Caco-2 (cell line): ENCODE measurements at regions not wholly inside any gene's neighbourhood (a gene's known extent, or its start where the extent isn't known, plus 50 kb on each side); places are given as distances from the start of the nearest gene placed in this dataset.

Experiments used
- BruUV-seq: library from RNA; stranded (reverse); fragments of 400-500 nt; replicated peaks from 2 replicates; lab custom pipeline; 2021; lab: Mats Ljungman, UMichigan
- CTCF ChIA-PET: fragments of 300-600 bp; sonication (Branson Sonifier 250); formaldehyde crosslinking; loops from one replicate; lab custom pipeline; 2022; ENCODE audit warnings: antibody characterized with exemption; lab: Charles Lee
- POLR2A ChIA-PET: fragments of 300-600 bp; sonication (Branson Sonifier 250); formaldehyde crosslinking; loops from one replicate; lab custom pipeline; 2022; ENCODE audit warnings: antibody characterized with exemption; lab: Charles Lee
- DNase-seq, 2 experiments: peaks; one replicate each; pipeline versions ENCODE4 v3.0.0 to v3.0.0-alpha.2; 2020 to 2022
- H3K27me3 ChIP-seq: replicated peaks from 2 replicates; pipeline ENCODE4 v1.6.0; 2011; ENCODE audit warnings: low read length; ENCODE audit not compliant: control insufficient read depth, insufficient read depth
- H3K36me3 ChIP-seq: 2 replicates; pipeline ENCODE4 v1.5.1; 2011; ENCODE audit warnings: low read length; ENCODE audit not compliant: control insufficient read depth, insufficient read depth
- H3K4me1 ChIP-seq: fragments of 250-450 bp; sonication (Bioruptor Pico); 2 replicates; pipeline ENCODE4 v1.5.1; 2020; ENCODE audit warnings: mild to moderate bottlenecking
- H3K4me3 ChIP-seq: 2 replicates; pipeline ENCODE4 v1.5.1; 2011; ENCODE audit warnings: low read depth, mild to moderate bottlenecking, control low read depth, low read length
- H3K9me3 ChIP-seq: fragments of 250-450 bp; sonication (Bioruptor Pico); 2 replicates; pipeline ENCODE4 v1.5.1; 2020; ENCODE audit warnings: mild to moderate bottlenecking, moderate library complexity
- H3K27ac Mint-ChIP-seq: one replicate; pipeline ENCODE4 v1.8.0; 2022; ENCODE audit warnings: mixed read lengths; ENCODE audit not compliant: unreplicated experiment
- H3K27me3 Mint-ChIP-seq: one replicate; pipeline ENCODE4 v1.8.0; 2022; ENCODE audit warnings: mixed read lengths; ENCODE audit not compliant: insufficient read depth, unreplicated experiment
- H3K36me3 Mint-ChIP-seq: one replicate; pipeline ENCODE4 v1.8.0; 2022; ENCODE audit warnings: mild to moderate bottlenecking, mixed read lengths; ENCODE audit not compliant: insufficient read depth, unreplicated experiment
- H3K4me1 Mint-ChIP-seq: one replicate; pipeline ENCODE4 v1.8.0; 2022; ENCODE audit warnings: low read depth, mixed read lengths; ENCODE audit not compliant: unreplicated experiment
- H3K4me3 Mint-ChIP-seq: one replicate; pipeline ENCODE4 v1.8.0; 2022; ENCODE audit warnings: mild to moderate bottlenecking, moderate library complexity, mixed read lengths; ENCODE audit not compliant: unreplicated experiment
- H3K9me3 Mint-ChIP-seq: one replicate; pipeline ENCODE4 v1.8.0; 2022; ENCODE audit warnings: mixed read lengths; ENCODE audit not compliant: unreplicated experiment
- CTCF ChIP-seq, 2 experiments: fragments of 200-600 bp in 1 of 2; IDR thresholded peaks; 1 replicate in 1 of 2; 2 replicates in 1 of 2; pipeline versions ENCODE4 v1.5.1 to v1.8.0; 2011 to 2022; ENCODE audit warnings: antibody characterized with exemption in 1 of 2, control low read depth in 1 of 2, inconsistent platforms in 1 of 2, low read depth in 1 of 2, low read length in 1 of 2, mild to moderate bottlenecking in 1 of 2, moderate library complexity in 1 of 2; ENCODE audit not compliant: insufficient read depth in 1 of 2, severe bottlenecking in 1 of 2, unreplicated experiment in 1 of 2
- intact Hi-C: fragments of 100-400 bp; cut with micrococcal nuclease; formaldehyde crosslinking; loops from one replicate; pipeline ENCODE4 v1.10.0; 2022; ENCODE audit not compliant: unreplicated experiment

GRCh38 chr6:81985191-81985590 is 232.7 kb upstream of the TENT5A start:
- Mint-ChIP-seq H3K27me3 (no peaks in the 10 kb centered on the region), H3K9me3 (peaks cover 23% of the 10 kb centered on the region), H3K4me3 (no peak overlapping the region), H3K4me1 (peaks cover 7% of the 10 kb centered on the region), H3K27ac (no peak overlapping the region), H3K36me3 (no peaks in the 10 kb centered on the region)
- Histone ChIP-seq H3K36me3 (no peaks in the 10 kb centered on the region), H3K27me3 (no peaks in the 10 kb centered on the region), H3K9me3 (peaks cover 3% of the 10 kb centered on the region; the same call in 1 of the 2 replicates), H3K4me1 (no peaks in the 10 kb centered on the region), H3K4me3 (no peak overlapping the region)
- POLR2A ChIA-PET: no interaction called here
- intact Hi-C loops: no loop called here
- no TSS peak for BruUV-seq
- no peak for TF ChIP-seq CTCF (IDR thresholded peaks at IDR 0.05; ENCODE audit: insufficient read depth in 1 of 2, low read depth in 1 of 2, low read length in 1 of 2, severe bottlenecking in 1 of 2, unreplicated experiment in 1 of 2)
- DNase-seq: no peak
- CTCF ChIA-PET: no interaction called here

GRCh38 chr6:81984599-81984998 is 232.1 kb upstream of the TENT5A start:
- Histone ChIP-seq H3K36me3 (no peaks in the 10 kb centered on the region), H3K4me1 (no peaks in the 10 kb centered on the region), H3K27me3 (no peaks in the 10 kb centered on the region), H3K4me3 (no peak overlapping the region), H3K9me3 (peaks cover 9% of the 10 kb centered on the region; the same call in 1 of the 2 replicates)
- intact Hi-C loops: no loop called here
- Mint-ChIP-seq H3K36me3 (no peaks in the 10 kb centered on the region), H3K27me3 (no peaks in the 10 kb centered on the region), H3K4me1 (peaks cover 7% of the 10 kb centered on the region), H3K9me3 (peaks cover 29% of the 10 kb centered on the region), H3K4me3 (no peak overlapping the region), H3K27ac (no peak overlapping the region)
- ChIA-PET POLR2A (no interaction called here), CTCF (no interaction called here)
- BruUV-seq: no TSS peak
- no peak for TF ChIP-seq CTCF (IDR thresholded peaks at IDR 0.05; ENCODE audit: insufficient read depth in 1 of 2, low read depth in 1 of 2, low read length in 1 of 2, severe bottlenecking in 1 of 2, unreplicated experiment in 1 of 2)
- no peak for DNase-seq

- Mint-ChIP-seq H3K36me3 (no peaks in the 10 kb centered on the region), H3K4me1 (peaks cover 7% of the 10 kb centered on the region), H3K9me3 (peaks cover 45% of the 10 kb centered on the region), H3K27me3 (no peaks in the 10 kb centered on the region), H3K4me3 (no peak overlapping the region), H3K27ac (no peak overlapping the region)
- no peak for TF ChIP-seq CTCF (IDR thresholded peaks at IDR 0.05; ENCODE audit: insufficient read depth in 1 of 2, low read depth in 1 of 2, low read length in 1 of 2, severe bottlenecking in 1 of 2, unreplicated experiment in 1 of 2)
- no peaks in the 10 kb centered on the region for H3K4me1 ChIP-seq
- peaks cover 12% of the 10 kb centered on the region; the same call in 1 of the 2 replicates for H3K9me3 ChIP-seq
- ChIA-PET CTCF (no interaction called here), POLR2A (no interaction called here)
- no peak for DNase-seq
- intact Hi-C loops: no loop called here
- H3K36me3 ChIP-seq: no peaks in the 10 kb centered on the region
- no TSS peak for BruUV-seq
- no peaks in the 10 kb centered on the region for H3K27me3 ChIP-seq
- H3K4me3 ChIP-seq: no peak overlapping the region
Observed at GRCh38 chr6:81981812-81982211, 229.3 kb upstream of the TENT5A start.
